ENCODE measurements at regions not wholly inside any gene's neighbourhood (a gene's known extent, or its start where the extent isn't known, plus 50 kb on each side); places are given as distances from the start of the nearest gene placed in this dataset.

GRCh38 chr3:145815707-145816413 lies 345.1 kb downstream of the PLOD2 start:
- in situ Hi-C loops (cut with HindIII; ENCODE audit: low sequenced_read_pairs), result no loop called here

DNA sequence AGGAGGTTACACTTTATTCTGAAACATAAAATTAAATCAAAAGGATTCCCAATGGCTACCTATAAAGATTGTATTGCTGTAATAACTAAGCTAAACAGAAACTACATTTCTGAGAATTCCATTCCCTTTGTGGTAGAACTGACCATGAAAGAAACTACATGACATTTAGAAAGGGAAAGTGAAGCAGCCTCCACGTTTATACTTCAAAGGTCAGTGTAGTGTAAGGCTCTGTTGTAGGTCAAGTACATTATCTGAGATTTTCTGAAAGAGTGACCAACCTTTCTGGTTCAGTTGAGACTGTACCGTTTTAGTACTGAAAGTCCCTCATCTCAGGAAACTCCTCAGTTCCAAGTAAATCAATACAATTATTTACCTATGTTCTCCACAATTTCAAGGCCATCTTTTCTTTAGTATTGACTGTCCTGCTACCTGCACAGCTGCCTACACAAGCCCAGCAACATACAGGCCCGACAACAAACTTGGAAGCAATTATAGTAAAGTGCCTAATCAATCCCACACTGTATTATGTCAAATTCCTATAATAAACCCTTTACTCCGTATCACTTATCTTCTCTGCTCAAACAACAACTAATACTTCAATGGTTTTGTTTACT lies 343.0 kb downstream of the PLOD2 start:
- in situ Hi-C loops (cut with HindIII; ENCODE audit: low sequenced_read_pairs), result no loop called here

GRCh38 chr3:145820170-145820569 lies 340.8 kb downstream of the PLOD2 start:
- in situ Hi-C loops (cut with HindIII; ENCODE audit: low sequenced_read_pairs), result no loop called here

DNA sequence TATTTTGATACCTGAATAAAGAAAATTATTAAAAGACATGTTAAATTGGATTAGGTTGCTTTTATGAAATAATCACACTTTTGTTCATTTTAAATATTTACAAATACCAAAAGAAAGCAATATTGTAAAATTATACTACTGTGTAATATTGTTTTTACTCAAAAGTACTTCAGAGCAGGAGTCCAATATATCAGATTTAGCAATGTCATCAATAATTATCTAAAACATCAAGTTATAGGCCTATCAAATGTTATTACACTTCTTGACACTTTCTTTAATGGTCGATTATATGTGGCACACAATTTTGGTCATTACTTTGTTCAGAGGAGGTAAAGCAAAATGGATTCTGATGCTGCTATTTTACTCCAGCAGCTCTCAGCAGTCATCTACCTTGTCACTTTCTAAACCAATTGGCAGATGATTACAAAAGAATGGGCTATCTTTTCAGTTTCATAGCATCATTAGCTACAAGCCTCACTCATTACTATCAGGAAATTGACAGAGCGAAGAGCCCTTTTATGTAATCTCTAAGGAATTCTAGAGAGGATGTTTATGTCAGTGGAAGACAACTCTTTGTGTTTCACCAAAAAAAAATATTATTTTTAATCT lies 318.6 kb downstream of the PLOD2 start:
- in situ Hi-C loops (cut with HindIII; ENCODE audit: low sequenced_read_pairs), result no loop called here

DNA sequence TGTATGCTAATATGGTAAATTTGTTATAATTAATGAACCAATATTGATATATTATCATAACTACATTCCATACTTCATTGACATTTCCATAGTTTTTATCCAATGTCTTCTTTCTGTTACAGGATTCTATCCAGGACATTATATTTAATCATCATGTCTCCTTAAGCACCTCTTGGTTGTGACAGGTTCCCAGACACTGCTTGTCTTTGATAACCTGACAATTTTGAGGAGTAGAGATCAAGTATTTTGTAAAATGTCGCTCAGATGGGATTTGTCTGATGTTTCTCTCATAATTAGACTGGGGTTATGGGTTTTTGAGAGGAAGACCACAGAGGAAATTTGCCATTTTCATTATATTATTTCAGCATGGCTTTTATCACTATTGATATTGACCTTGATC lies 317.4 kb downstream of the PLOD2 start:
- in situ Hi-C loops (cut with HindIII; ENCODE audit: low sequenced_read_pairs), result no loop called here

GRCh38 chr3:145849115-145849514 lies 311.9 kb downstream of the PLOD2 start:
- in situ Hi-C loops (cut with HindIII; ENCODE audit: low sequenced_read_pairs), result no loop called here

DNA sequence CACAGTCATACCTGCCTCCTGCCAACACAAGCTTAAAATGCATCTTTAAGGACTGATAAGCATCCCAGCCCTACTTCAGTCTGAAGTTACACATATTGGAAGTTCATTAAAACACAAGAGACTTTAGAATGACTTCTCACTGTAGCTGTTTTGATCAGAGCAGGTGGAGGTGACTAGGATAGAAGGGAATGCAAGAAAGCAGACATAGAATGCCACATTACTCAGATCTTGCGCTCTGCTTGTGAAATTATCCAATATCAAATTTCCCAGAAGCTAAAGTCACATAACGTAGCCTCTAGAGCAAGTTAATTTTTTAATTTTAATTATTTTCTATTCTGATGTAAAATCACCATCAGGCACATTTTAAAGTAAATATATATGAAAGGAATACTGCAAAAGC lies 306.5 kb downstream of the PLOD2 start:
- in situ Hi-C loops (cut with HindIII; ENCODE audit: low sequenced_read_pairs), result no loop called here

GRCh38 chr3:145857956-145858355 lies 303.0 kb downstream of the PLOD2 start:
- in situ Hi-C loops (cut with HindIII; ENCODE audit: low sequenced_read_pairs), result no loop called here

- in situ Hi-C loops (cut with HindIII; ENCODE audit: low sequenced_read_pairs), result no loop called here
These were observed 296.6 kb downstream of the PLOD2 start for GRCh38 chr3:145864336-145864735.

GRCh38 chr3:145865399-145866018 lies 295.5 kb downstream of the PLOD2 start:
- in situ Hi-C loops (cut with HindIII; ENCODE audit: low sequenced_read_pairs), result no loop called here

- in situ Hi-C loops (cut with HindIII; ENCODE audit: low sequenced_read_pairs), result no loop called here
These were observed 291.0 kb downstream of the PLOD2 start for GRCh38 chr3:145869958-145870357.

GRCh38 chr3:145882436-145882835 lies 278.5 kb downstream of the PLOD2 start:
- in situ Hi-C loops (cut with HindIII; ENCODE audit: low sequenced_read_pairs), result no loop called here

DNA sequence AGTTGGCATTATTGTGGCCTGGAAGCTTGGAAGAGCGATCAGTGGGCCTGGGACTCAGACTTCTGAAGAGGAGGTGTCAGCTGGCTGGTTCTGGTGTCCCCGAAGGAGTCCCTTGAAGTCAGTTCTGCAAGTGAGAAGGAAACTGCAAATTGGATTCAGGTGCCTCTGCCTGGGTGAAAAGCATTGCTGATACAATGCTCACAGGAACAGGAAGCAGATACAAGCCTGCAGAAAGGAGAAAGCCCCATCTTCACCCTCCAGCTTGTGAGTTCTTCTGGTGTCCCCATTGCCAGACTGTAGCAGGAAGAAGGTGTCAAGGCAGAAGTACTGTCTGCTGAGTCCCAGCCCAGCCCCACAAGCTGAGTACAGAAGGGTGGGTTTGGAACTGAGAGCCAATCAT lies 271.3 kb downstream of the PLOD2 start:
- in situ Hi-C loops (cut with HindIII; ENCODE audit: low sequenced_read_pairs), result loop anchor here (5.0 kb wide), 1 partner anchor 63 kb away; no protein-coding TSS in a partner anchor

- in situ Hi-C loops (cut with HindIII; ENCODE audit: low sequenced_read_pairs), result loop anchor here (5.0 kb wide), 1 partner anchor 59 kb away; no protein-coding TSS in a partner anchor
These were observed 268.1 kb downstream of the PLOD2 start for GRCh38 chr3:145892869-145893268.

GRCh38 chr3:145893331-145893730 lies 267.7 kb downstream of the PLOD2 start:
- in situ Hi-C loops (cut with HindIII; ENCODE audit: low sequenced_read_pairs), result loop anchor here (5.0 kb wide), 1 partner anchor 59 kb away; no protein-coding TSS in a partner anchor

DNA sequence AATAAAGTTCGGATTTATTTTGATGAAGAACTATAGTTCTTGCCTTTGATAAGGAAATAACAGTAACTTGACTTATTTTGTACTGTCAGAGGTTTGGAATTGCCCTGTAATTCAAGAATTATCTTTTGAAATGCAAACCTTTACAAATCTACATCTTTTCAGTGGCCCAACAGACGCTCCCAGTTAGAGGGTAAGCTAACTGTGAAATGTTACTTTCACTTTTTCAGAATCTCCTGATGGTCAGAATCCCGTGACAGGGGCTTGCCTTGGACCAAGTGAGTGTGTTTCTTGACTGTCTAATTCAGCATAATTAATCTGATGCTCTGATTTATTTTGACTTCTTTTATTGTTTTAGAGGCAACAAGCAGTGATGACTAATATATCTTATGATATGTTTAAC lies 262.5 kb downstream of the PLOD2 start:
- in situ Hi-C loops (cut with HindIII; ENCODE audit: low sequenced_read_pairs), result no loop called here

DNA sequence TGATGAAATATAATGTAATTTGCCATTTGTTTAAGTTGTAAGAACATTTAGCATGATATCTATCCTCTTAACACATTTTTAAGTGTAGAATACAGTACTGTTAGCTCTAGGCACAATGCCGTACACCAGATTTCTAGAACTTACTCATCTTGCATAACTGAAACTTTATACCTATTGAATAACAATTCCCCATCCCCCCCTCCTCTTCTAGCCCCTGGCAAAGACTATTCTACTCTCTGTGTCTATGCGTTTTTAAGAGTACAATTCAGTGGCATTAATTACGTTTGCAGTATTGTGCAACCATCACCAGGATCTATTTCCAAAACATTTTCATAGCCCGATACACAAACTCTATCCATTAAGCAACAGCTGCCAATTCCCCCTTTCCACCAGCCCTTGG lies 261.7 kb downstream of the PLOD2 start:
- in situ Hi-C loops (cut with HindIII; ENCODE audit: low sequenced_read_pairs), result no loop called here

DNA sequence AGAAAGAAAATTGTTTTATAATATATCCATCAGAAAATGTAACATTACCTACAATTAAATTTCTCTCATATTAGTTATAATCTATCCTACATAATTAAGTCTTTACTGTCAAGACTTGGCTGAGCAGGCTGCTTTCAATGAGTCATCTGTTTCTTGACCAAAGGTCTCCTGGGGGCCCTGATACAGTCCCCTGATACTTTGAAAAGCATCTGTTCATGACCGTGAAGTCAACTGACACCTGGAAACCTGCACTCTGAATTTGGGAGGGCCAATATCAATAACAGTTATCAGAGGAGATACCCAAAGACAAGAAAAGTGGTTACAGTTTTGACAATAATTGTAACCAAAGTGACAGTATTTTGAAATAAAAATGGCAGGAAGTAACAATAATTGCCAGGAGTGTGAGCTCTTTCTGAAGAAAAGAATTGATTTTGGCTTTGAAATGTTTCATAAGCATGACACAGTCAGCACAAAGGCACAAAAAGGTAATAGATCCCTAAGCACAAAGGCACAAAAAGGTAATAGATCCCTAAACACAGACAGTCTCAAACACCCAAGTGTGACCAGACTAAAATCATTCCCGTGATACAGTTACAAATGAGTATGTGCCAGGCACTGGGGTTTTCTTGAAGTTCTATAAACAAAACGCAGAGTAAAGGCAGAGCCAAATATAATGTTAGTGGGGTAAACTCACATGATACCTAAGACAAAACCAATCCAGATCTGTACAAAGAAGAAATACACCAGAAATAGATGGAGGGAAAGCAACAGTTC lies 260.7 kb downstream of the PLOD2 start:
- in situ Hi-C loops (cut with HindIII; ENCODE audit: low sequenced_read_pairs), result no loop called here

DNA sequence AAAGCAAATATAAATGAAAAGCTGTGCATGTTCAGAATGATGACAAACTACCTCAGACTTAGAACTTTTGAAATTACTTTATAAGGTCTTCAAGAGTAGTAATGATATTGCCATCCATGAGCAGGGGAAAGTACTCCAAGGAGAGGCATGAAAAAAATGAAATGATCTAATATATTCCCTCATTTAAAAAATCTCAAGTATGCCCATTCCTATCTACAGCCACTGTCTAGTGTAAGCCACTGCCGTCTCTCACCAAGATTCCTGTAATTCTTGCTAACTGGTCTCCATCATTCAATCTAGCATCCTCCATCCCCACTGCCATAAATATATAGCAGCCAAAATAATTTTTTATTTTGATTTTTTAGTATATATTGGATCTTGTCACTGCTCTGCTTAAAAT lies 258.8 kb downstream of the PLOD2 start:
- in situ Hi-C loops (cut with HindIII; ENCODE audit: low sequenced_read_pairs), result no loop called here

- in situ Hi-C loops (cut with HindIII; ENCODE audit: low sequenced_read_pairs), result no loop called here
These were observed 257.4 kb downstream of the PLOD2 start for GRCh38 chr3:145903472-145904013.

DNA sequence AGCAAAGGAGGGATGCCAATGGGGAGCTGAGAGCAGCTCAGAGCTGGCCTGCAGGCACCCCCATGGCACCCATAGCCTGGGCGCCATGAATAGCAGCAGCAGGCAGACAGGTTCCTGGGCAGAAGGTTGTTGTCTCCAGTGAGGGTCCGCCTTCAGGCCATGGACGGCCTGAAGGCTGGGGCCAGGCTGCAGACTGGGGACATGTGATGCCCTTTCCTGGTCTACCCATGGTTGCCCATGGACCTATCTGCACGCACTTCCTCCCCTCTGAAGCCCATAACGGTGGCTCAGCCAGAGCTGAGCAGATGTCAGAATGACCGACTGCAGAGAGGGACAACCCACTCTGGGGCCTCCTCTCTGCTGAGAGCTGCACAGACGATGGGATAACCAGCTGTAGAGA lies 256.8 kb downstream of the PLOD2 start:
- in situ Hi-C loops (cut with HindIII; ENCODE audit: low sequenced_read_pairs), result no loop called here
